ENCODE measurements at regions not wholly inside any gene's neighbourhood (a gene's known extent, or its start where the extent isn't known, plus 50 kb on each side); places are given as distances from the start of the nearest gene placed in this dataset.

GRCh38 chr6:154945271-154945890 is 49.7 kb upstream of the TIAM2 start:
- peaks cover 12% of the 10 kb centered on the region for H3K36me3 Mint-ChIP-seq (ENCODE audit: low read depth)
- H3K27ac Mint-ChIP-seq (ENCODE audit: unreplicated experiment): no peak overlapping the region
- no peak overlapping the region for H3K4me3 Mint-ChIP-seq (ENCODE audit: unreplicated experiment)

More at GRCh38 chr6:154945271-154945890, 49.7 kb upstream of the TIAM2 start:
- no peaks in the 10 kb centered on the region for H3K9me3 Mint-ChIP-seq (ENCODE audit: low read depth)
- no peaks in the 10 kb centered on the region for H3K27me3 Mint-ChIP-seq (ENCODE audit: low read depth)
- no peaks in the 10 kb centered on the region for H3K4me1 Mint-ChIP-seq (ENCODE audit: low read depth)
- DNase-seq (ENCODE audit: low spot score): no peak
- no peak for TF ChIP-seq CTCF (IDR thresholded peaks at IDR 0.05)

Measured in chondrocyte (in vitro differentiated cells).